ENCODE measurements at regions not wholly inside any gene's neighbourhood (a gene's known extent, or its start where the extent isn't known, plus 50 kb on each side); places are given as distances from the start of the nearest gene placed in this dataset.
A peak's percentile ranks its signal among the peaks of the same experiment; 100 is the strongest.

DNA sequence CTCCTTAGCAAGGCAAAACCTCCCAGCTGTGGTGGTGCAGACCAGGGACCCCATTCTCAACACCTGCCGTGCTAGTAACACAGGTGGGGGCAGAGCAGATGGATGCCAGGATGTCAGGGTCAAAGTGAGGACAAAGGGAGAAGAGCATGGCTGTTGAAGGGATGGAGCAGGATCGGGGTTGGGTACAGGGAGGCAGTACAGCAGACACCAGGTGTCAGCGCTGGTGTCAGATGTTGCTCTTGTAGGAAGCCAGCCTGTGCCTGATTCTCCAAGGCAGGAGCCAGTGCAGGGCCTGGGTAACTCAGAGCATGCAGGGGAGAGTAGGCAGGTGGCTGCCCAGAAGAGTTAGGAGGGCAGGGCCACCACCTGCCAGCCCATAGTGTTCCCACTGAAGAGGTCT, 222.1 kb upstream of the SPRED2 start:
- H3K27ac Mint-ChIP-seq: no peak overlapping the region
- H3K4me3 Mint-ChIP-seq: no peak overlapping the region
- no peaks in the 10 kb centered on the region for H3K36me3 Mint-ChIP-seq
- H3K4me1 Mint-ChIP-seq: 0 out of 2 replicates have a peak, but pooled peaks cover 5% of the 10 kb centered on the region
- ChIA-PET CTCF (interaction anchor here (1.6 kb wide), 1 partner anchor 57 kb away, joined by 3 read pairs; no protein-coding TSS in a partner anchor), POLR2A (no interaction called here)
- ATAC-seq (peak; percentile 47), DNase-seq (ENCODE audit: low spot score) (no peak)
- H3K9me3 Mint-ChIP-seq: no peaks in the 10 kb centered on the region
- no peaks in the 10 kb centered on the region for H3K27me3 Mint-ChIP-seq (ENCODE audit: low read depth)
- TF ChIP-seq, protein P1, sequence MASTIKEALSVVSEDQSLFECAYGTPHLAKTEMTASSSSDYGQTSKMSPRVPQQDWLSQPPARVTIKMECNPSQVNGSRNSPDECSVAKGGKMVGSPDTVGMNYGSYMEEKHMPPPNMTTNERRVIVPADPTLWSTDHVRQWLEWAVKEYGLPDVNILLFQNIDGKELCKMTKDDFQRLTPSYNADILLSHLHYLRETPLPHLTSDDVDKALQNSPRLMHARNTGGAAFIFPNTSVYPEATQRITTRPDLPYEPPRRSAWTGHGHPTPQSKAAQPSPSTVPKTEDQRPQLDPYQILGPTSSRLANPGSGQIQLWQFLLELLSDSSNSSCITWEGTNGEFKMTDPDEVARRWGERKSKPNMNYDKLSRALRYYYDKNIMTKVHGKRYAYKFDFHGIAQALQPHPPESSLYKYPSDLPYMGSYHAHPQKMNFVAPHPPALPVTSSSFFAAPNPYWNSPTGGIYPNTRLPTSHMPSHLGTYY (CRISPR knock-in tag; IDR thresholded peaks at IDR 0.05): no peak
- TF ChIP-seq TEAD4 (CRISPR knock-in tag; IDR thresholded peaks at IDR 0.05): no peak
- no peak for TF ChIP-seq NR1H2 (CRISPR knock-in tag; IDR thresholded peaks at IDR 0.05)
- TF ChIP-seq MLX (CRISPR knock-in tag; IDR thresholded peaks at IDR 0.05): no peak
- no peak for TF ChIP-seq CREM (CRISPR knock-in tag; IDR thresholded peaks at IDR 0.05)
- TF ChIP-seq NR2C2 (CRISPR knock-in tag; IDR thresholded peaks at IDR 0.05): no peak
- no peak for TF ChIP-seq NR3C1 (CRISPR knock-in tag; conservative IDR thresholded peaks at IDR 0.05; ENCODE audit: low read depth)
- TF ChIP-seq ZNF317 (CRISPR knock-in tag; IDR thresholded peaks at IDR 0.05; ENCODE audit: borderline replicate concordance, low read depth): no peak
- TF ChIP-seq, protein P2, sequence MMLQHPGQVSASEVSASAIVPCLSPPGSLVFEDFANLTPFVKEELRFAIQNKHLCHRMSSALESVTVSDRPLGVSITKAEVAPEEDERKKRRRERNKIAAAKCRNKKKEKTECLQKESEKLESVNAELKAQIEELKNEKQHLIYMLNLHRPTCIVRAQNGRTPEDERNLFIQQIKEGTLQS (CRISPR knock-in tag; conservative IDR thresholded peaks at IDR 0.05): no peak
- no peak for TF ChIP-seq USF1 (CRISPR knock-in tag; IDR thresholded peaks at IDR 0.05)
- no peak for TF ChIP-seq ZNF263 (CRISPR knock-in tag; IDR thresholded peaks at IDR 0.05; ENCODE audit: low read depth)
- no peak for TF ChIP-seq NFATC4 (CRISPR knock-in tag; IDR thresholded peaks at IDR 0.05)
- no peak for TF ChIP-seq RELA (CRISPR knock-in tag; IDR thresholded peaks at IDR 0.05; ENCODE audit: borderline replicate concordance)

GRCh38 chr2:65652066-65652465, 219.7 kb upstream of the SPRED2 start:
- H3K36me3 Mint-ChIP-seq: no peaks in the 10 kb centered on the region
- TF ChIP-seq ZNF219 (CRISPR knock-in tag; IDR thresholded peaks at IDR 0.05; ENCODE audit: borderline replicate concordance): no peak
- no peak for TF ChIP-seq MLX (CRISPR knock-in tag; IDR thresholded peaks at IDR 0.05)
- TF ChIP-seq CREM (CRISPR knock-in tag; IDR thresholded peaks at IDR 0.05): no peak
- no peak for TF ChIP-seq JUN (CRISPR knock-in tag; IDR thresholded peaks at IDR 0.05)
- no peak for TF ChIP-seq ZNF425 (CRISPR knock-in tag; conservative IDR thresholded peaks at IDR 0.05)
- no peak for TF ChIP-seq ESRRA (CRISPR knock-in tag; IDR thresholded peaks at IDR 0.05; ENCODE audit: borderline replicate concordance)
- no peak for TF ChIP-seq OVOL2 (CRISPR knock-in tag; IDR thresholded peaks at IDR 0.05; ENCODE audit: borderline replicate concordance)
- no peak for TF ChIP-seq ZNF281 (CRISPR knock-in tag; IDR thresholded peaks at IDR 0.05)
- no peak for TF ChIP-seq FOXK1 (CRISPR knock-in tag; IDR thresholded peaks at IDR 0.05)
- TF ChIP-seq ZNF512 (CRISPR knock-in tag; IDR thresholded peaks at IDR 0.05; ENCODE audit: borderline replicate concordance): no peak
- no peaks in the 10 kb centered on the region for H3K4me1 Mint-ChIP-seq
- no peak overlapping the region; the same call in 1 of the 2 replicates for H3K27ac Mint-ChIP-seq
- POLR2A ChIA-PET: no interaction called here
- no peak for DNase-seq (ENCODE audit: low spot score)
- no peaks in the 10 kb centered on the region for H3K27me3 Mint-ChIP-seq (ENCODE audit: low read depth)
- H3K9me3 Mint-ChIP-seq: no peaks in the 10 kb centered on the region
- H3K4me3 Mint-ChIP-seq: no peak overlapping the region
- ATAC-seq: no peak
- CTCF ChIA-PET: no interaction called here

Data from WTC11 (cell line).